Right ventricle myocardium superior (tissue), 1 donor: ENCODE measurements at regions not wholly inside any gene's neighbourhood (a gene's known extent, or its start where the extent isn't known, plus 50 kb on each side); places are given as distances from the start of the nearest gene placed in this dataset.

Source experiments
- ATAC-seq: fragments of 200-7000 bp; cut with Tn5 transposase; one replicate; pipeline ENCODE4 v1.9.1; 2020; ENCODE audit warnings: mild to moderate bottlenecking; ENCODE audit not compliant: poor library complexity
- DNase-seq: peaks from one replicate; pipeline ENCODE4 v3.0.0-alpha.2; 2020
- intact Hi-C: fragments of 100-400 bp; cut with DNase I; formaldehyde crosslinking; loops from one replicate; pipeline ENCODE4 v1.11.2; 2022
- donor health status: DM: no; HTN: yes; CAD: no; lungs with severe emphysema.

DNA sequence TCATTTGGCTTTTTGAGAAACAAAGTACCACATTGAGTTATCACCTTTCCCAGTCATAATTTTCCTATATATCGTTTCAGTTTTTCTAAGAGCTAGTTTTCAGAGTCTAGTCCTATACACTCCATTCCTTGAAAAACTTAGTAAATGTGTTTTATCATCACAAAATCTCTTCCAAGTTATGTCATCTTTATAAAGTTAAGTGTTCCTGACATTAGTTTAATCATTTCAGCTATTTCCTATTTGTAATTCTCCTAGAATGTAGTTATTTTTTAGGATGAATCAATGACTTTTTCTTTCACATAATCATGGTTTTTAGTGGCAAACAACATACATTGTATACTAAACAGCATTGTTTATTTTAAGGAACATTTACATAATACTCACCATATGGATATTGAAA, 191.7 kb upstream of the BET1 start:
- no peak for DNase-seq
- ATAC-seq: no peak
- intact Hi-C loops: no loop called here

DNA sequence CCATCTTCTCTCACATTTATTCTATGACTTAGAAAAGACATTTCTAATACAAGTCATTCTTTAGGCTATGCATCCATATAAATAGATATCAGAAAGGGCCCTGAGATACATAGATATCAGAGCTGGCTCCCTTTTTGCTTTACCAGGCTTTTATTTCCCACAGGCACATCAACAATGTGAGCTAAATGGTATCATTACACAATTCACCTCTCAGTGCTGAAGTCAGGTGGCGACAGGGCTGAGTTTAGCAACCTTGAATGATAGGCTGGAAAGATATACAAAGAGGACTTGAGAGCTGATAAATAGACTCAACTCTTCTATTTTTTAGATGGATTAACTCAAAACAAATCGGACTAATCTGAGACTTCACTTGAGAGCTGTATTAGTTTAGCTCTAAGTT, 189.2 kb upstream of the COL1A2 start:
- intact Hi-C loops: no loop called here
- ATAC-seq (no peak), DNase-seq (no peak)

DNA sequence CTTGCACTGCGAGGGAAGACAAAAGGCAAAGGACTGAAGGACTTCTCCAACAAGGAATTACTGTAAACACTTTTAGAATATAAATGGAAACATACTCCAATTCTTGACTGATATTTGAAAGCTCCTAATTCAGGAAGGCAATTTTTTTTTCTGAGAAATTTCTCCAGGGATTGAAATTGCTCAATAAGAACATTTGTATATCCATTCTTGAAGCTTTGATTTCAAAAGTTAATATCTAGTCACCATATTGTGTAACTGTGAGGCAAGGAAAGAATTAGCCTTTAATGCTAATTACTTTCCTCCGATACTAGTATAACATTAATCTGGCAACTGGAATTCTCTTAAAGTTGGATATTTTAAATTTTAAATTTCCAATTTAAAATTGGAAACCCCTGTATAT, 188.4 kb upstream of the COL1A2 start:
- ATAC-seq: no peak
- DNase-seq: no peak
- intact Hi-C loops: no loop called here

DNA sequence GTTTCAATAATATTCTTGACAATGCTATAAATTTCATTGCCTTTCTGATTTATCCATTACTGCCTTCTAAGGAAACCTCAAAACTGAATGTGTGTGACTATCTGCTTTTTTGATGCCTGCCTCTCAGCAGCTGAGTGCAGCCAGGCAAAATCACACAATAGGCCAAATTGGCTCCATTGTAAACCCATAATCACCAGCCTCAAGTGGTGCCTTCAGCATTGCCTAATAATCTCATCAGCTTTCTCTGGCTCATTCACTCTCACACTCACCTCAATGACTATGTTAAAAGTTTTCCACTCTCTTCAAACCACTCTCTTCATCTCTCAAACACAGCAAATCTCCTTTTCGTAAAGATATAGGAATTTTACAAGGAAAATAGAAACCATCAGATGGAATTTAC, 182.5 kb upstream of the COL1A2 start:
- ATAC-seq (peak; percentile 68), DNase-seq (no peak)
- intact Hi-C loops: no loop called here

DNA sequence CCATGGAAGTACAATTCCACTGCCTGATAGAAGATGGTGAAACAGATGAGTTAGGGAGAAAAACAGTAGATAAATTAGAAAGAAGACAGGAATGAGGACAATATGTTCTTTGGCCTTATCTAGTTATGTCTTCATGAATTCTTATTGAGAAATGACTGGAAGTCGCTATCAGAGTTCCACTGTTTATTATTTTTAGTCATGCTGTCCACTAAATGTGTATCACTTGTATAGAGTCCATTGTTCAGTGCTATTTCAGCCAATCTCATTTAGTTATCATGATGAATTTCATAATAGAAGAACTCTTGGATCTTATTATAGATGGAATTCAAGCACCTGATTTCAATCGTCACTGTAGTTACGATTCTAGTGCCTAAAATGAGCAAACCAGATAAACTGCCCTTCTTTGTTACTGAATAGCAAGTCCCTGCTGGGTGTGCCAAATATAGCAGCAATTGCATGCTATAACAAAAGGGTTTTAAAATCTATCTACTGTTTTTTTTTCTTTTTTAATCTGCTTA, 177.7 kb upstream of the COL1A2 start:
- DNase-seq (no peak), ATAC-seq (peak; percentile 57)
- intact Hi-C loops: no loop called here

DNA sequence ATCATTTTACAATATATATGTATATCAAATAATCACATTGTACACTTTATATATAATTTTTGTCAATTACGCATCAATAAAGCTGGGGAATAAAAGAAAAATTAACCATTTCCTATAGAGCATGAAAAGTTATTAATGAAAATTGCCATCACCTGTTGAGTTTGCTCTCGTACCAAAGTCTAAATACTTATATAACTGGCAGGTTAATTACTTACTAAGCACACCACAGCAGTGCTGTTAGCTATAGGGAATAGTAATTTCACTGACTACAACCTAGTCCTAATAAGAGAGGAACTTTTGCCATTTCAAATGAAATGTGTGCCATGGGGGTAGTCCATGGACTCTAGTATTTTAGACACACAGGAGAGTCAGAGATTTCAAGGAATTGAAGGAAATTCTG, 176.9 kb upstream of the COL1A2 start:
- DNase-seq: no peak
- no peak for ATAC-seq
- intact Hi-C loops: no loop called here

DNA sequence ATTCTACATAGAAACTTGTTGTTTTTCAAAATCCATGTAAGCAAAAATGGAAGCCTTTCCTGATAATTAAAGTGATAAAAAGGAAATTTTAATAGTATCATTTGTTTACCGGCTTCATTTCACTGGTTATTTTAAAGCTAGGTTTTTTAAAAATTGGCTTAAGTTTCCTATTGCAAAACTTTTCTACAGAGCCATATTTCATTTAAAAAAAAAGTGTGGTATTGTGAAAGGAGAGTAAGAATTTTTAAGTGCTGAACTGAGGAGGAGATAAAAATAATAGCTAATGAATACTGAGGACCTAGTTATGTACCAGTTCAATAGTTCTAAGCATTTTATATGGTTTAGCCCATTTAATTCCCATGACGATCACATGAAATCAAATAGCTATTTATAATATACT, 172.2 kb upstream of the COL1A2 start:
- no peak for ATAC-seq

DNA sequence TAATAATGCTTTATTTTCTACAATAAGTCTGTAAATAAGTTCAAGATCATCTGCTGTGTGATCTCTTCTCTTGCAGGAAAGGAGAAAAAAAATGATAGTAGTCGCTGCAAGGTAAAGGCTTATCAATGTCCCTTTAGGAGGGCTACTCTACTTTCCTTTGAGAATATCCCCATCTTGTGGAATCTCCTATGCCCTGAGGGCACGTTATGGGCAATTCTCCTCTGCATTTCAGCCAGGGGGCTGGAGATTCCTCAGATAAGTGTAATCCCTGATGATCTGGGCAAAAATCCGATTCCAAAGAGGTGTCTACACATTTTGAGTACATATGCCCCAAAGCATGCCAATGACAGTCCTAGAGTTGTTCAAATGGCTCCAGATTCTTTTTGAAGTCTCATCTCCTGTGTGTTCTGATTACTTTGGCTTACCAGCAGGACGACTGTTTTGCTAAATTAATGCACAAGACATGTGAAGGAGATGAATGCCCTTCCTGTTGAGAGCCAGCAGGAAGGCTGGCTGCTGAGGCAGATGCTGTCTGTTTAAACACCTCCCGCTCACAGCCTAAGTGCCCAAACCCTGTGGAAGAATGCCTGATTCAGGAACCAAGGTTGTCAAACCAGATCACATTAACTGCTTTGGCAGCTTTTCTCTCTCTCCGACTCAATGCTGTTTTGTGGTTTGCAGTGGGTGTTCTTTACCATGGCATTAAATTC, 171.2 kb upstream of the COL1A2 start:
- no peak for ATAC-seq
- intact Hi-C loops: no loop called here
- no peak for DNase-seq

More for the DNA sequence above, 172.2 kb upstream of the COL1A2 start:
- no peak for DNase-seq
- intact Hi-C loops: no loop called here

DNA sequence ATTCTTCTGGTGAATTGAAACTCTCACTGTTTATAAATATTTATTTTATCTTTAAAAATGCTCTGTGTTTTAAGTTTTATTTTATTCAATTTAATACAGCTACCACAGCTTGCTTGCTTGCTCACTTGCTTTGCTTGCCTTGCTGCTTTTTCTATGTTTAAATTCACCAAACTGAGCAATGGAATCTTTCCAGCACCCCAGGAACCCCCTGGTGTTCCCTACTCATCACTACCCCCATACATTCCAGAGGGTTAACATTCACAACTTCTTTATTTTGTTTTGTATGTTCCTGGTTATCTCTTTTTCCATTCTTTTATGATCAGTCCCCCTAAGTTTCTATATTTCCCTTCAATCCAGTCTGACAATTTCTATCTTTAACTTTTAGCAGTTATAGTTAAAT, 166.5 kb upstream of the COL1A2 start:
- no peak for DNase-seq
- ATAC-seq: no peak
- intact Hi-C loops: no loop called here

DNA sequence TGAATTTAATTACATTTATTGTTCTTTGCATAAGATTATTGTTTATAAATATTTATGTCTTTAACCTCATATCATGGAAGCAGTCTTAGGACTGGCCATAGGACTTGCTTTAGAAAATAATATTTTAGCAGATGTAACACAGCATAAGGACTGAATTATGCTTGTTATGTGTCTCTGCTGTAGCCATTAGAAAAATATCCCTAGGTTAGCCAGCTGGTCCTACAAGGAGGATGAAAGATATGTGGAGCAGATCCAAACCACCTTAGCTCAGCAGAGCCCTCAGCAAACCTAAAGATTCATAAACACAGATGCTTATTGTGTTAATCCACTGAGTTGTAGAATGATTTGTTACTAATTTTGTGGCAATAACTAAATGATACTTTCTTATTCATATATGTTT, 166.0 kb upstream of the COL1A2 start:
- ATAC-seq (no peak), DNase-seq (no peak)
- intact Hi-C loops: no loop called here

DNA sequence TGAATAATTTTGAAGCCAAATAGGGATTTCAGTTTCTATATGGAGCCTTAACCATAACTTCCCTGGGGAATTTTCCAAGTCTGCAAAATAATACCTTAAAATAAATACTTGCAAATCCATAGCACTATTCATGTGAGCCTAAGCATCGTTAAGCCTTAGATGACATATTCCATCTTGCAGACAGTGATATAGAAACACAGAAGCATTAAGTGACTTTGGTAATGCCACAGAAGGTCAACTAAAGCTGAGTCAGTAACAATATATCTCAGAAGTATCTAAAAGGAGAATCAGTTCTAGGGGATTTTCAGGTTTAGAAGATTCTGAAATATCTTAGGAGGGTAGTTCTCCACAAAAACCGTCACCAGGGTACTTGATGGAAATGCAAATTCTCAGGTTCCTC, 163.4 kb upstream of the COL1A2 start:
- no peak for ATAC-seq
- no peak for DNase-seq
- intact Hi-C loops: no loop called here

DNA sequence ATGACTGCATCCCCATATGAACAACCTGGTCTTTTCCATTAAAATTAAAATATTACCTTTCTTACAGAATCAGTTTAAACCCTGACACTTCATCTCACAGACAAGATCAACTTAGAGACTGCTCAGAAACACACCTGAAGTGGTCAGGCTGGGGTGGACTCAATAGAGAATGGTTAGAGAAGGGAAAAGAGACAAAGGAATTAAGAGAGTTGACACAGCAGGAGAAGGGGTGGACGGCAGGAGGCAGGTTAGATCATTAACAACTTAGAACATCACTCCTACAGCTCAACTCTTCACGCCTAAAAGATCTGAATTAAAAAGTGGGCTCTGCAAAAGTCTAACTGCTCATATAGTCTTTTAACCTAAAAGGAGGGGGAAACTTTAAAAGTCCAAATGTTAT, 157.7 kb upstream of the COL1A2 start:
- intact Hi-C loops: no loop called here
- ATAC-seq (no peak), DNase-seq (no peak)

DNA sequence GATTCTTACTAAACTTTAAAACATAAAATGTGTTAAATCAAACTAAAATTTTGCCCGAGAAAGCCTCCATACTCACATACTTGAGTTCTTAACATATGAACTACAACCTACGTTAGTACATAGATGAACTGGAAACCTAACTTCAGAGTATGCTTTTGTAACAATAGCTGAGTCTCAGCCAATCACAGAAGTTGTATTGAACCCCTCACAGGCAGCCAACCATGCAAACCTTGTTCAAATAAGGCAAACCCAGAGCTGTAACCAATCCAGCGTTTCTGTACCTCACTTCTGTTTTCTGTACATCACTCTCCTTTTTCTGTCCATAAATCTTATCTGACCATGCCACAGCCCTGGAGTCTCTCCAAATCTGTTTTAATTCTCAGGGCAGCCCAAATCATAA, 157.3 kb upstream of the COL1A2 start:
- ATAC-seq: no peak
- intact Hi-C loops: no loop called here
- DNase-seq: no peak

DNA sequence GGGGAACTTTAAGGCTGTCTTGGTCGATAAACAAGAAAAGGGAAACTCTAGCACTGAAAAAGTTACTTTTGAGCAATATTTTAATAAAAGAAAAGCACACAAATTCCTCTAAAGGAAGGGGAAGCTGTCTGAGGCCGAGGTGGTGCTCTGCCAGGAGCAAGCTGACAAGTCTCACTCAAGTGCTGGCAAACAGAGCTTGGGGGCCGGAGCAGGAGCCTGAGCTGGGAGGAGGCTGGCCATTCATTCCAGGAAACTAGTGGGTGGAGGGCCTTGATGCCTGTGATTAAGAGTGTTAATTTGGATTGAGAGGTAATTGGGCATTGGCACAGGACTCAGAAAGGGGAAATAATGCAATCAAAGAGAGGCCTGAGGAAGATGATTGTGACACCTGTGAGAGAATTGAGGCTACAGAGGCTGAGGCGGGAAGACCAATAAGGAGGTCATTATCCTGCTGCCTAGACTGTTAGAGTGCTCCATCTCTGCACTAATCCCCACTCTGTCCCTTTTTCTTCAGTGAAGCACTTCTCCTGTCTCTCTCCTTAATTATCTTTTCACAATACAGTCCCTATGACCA, 154.9 kb upstream of the COL1A2 start:
- ATAC-seq (peak; percentile 60), DNase-seq (peak; percentile 61)

DNA sequence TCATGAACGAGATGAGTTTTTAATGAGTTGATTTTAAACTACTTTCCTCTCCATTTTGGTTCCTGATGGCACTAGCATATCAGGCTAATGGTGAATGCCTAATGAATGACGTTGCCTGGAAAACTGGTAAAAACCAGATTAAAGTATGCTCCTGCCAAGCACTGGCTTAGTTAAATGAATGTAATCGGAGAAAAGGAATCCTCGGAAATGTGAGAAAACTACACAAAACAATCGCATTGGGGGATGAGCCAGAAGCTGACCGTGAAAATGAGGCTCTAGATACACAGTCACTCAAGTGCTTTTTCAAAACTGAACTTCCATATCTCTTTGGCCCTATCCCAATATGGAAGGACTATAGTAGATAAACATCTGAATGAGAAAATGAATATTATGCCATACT, 153.8 kb upstream of the COL1A2 start:
- DNase-seq (no peak), ATAC-seq (no peak)
- intact Hi-C loops: no loop called here

More for the DNA sequence above, 154.9 kb upstream of the COL1A2 start:
- intact Hi-C loops: no loop called here

DNA sequence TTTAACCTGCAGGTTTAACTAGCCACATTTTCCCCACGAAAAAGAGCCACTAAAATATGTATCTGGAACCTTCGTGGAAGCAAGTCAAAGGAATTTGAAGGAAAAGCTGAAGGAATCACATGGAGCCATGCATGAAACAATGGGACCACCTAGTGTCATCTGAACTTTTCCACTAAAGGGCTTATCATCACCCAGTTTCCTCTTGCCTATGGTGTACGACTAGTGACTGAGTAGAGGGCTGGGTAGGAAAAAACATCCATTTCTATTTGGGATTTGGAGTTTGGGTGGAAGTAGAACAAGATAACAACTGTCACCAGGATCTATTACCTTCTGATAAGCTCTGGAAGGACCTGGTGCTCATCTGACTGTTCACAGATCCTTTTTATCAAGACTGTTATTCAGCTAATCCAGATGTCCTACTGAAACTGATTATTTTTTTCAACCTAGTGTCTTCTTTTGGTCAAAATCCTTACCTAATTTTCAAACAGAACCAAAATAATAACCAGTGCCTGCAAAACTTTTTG, 153.2 kb upstream of the COL1A2 start:
- intact Hi-C loops: no loop called here
- no peak for ATAC-seq
- no peak for DNase-seq

DNA sequence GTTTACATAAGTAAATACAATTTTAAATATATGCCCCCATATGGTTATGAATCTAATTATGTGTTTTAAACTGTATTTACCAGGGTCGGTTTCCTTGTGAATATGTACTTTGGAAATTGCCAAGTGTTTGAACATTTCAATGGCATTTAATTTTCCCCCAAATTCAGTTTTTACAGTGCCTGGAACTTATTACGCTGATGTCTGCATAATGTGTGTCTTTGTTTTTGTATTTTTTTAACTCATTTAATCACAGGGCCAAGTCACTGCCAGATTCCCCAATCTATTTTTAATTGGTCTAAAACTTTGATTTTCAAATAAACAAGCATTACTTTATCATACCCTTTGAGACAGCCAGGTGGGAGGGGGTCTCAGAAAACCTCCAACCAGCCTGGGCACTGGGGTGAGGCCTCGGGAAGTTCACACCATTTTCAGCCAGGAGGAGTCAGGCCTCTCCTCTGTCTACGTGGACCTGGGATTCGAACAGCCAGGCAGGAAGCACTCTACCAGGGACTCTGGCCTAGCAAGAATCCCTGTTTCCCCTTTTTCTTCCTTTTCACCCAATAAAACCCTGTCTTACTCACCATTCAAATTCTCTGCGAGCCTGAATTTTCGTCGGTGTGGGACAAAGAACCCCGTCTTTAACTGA, 151.5 kb upstream of the COL1A2 start:
- ATAC-seq (no peak), DNase-seq (no peak)
- intact Hi-C loops: no loop called here

DNA sequence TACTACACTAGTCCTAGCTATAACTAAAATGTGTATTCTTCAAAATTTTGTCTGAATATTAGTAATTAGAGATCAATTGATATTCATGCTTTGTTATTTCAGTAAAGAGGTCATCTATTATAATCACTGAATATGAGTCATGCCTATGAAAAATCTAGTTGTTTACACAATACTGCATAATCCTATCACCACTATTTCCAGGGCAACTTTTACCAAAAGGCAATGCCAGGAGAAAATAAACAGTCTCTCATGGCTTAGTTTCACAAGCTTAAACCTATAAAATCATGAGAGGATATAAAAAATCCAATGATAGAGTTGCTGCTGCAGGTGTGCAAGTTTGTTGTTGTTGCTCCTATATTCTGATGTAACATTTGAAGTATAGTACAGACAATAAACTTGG, 149.9 kb upstream of the COL1A2 start:
- intact Hi-C loops: no loop called here
- DNase-seq: no peak
- no peak for ATAC-seq

DNA sequence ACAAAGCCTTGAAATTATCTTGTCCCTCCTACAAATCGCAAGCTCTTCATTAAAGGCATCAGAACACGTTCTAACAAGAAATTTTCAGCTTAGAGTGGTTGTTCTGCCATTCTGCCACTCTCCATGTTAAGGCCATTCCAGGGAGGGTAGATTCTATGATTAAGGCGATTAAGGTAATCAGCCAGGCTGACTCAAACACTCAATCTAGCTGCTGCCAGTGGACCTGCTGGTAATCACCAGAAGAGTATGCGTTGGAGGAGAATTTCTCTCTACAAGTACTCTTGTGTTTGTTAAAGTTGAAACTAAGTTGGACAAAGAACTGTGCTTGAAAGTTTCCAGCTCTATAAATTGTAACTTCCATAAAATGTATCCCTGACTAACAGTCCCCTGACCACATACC, 149.2 kb upstream of the COL1A2 start:
- ATAC-seq (no peak), DNase-seq (no peak)
- intact Hi-C loops: no loop called here

DNA sequence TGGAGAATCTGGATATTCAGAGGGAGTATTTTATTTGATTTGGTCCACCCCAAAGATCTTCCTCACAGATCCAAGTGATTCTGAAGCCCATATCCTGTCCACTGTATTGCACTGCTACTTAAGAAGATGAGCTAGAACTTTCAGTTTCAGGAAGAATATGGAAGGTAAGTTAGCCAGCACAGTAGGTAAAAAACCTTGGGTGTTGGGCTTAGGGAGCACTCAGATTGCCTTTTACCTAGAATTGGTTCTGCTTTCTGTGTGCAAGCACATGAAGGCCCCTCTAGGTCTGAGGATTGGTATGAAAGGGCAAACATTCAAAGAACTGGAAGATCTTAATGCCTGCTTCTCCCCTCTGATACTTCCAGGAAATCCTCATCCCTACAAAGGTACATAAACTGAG, 146.7 kb upstream of the COL1A2 start:
- no peak for DNase-seq
- no peak for ATAC-seq
- intact Hi-C loops: no loop called here
